ENCODE measurements at regions not wholly inside any gene's neighbourhood (a gene's known extent, or its start where the extent isn't known, plus 50 kb on each side); places are given as distances from the start of the nearest gene placed in this dataset.

DNA sequence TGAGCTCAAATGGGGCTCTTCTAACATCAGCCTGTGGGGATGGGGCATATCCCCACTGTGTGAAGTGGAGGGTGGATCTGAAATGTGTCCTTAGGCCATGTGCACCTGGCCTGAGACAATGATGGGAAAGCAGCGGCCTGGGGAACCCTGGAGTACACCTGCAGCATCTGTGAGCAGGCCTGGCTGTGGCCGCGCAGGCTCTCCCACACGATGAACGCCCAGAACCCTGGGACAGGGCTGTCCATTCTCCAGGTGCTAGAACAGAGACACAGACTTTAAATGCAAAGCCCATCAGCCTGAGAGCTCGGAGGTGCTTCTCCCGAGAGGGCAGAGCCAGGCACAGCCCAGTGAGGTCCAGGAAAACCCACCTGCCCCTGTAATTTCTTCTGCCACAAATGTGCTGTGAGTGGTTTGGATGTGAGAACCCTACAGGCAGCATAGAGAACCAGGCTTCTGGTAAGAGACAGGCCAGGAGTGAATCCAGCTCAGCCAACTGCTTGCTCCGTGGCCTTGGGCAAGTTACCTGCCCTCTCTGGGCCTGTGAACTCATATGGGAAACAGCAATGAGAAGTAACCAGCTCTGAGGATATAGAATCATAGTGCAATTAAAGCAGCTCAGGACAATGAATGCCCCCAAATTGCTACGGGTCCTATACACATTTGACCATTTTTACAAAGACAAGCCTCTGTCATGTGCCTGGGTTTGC, 167.9 kb downstream of the SHANK2 start:
- no peak for TF ChIP-seq EZH2 (IDR thresholded peaks at IDR 0.05)
- TF ChIP-seq POLR2AphosphoS5 (IDR thresholded peaks at IDR 0.05; ENCODE audit: borderline replicate concordance, low read depth, low read length) = no peak

All from SK-N-MC (cell line).